ENCODE measurements at regions not wholly inside any gene's neighbourhood (a gene's known extent, or its start where the extent isn't known, plus 50 kb on each side); places are given as distances from the start of the nearest gene placed in this dataset.
A peak's percentile ranks its signal among the peaks of the same experiment; 100 is the strongest.
"Not testable (repeated sequence)": the region's sequence is repeated elsewhere in the genome, so short reads cannot be mapped to it uniquely, and the experiment has no call there.

- DNase-seq, result no peak
Observed at GRCh38 chr14:86088156-86088555, 558.2 kb downstream of the FLRT2 start.

- DNase-seq, result no peak
Observed at GRCh38 chr14:86087377-86087776, 557.4 kb downstream of the FLRT2 start.

GRCh38 chr14:86086962-86087361 is 557.0 kb downstream of the FLRT2 start:
- no peak for DNase-seq

- no peak for DNase-seq
Observed at GRCh38 chr14:86084097-86084496, 554.2 kb downstream of the FLRT2 start.

- DNase-seq, result no peak
Observed at GRCh38 chr14:86083616-86084015, 553.7 kb downstream of the FLRT2 start.

GRCh38 chr14:86072116-86072894 is 542.4 kb downstream of the FLRT2 start:
- no peak for DNase-seq

GRCh38 chr14:86066651-86067050 is 536.7 kb downstream of the FLRT2 start:
- DNase-seq, result no peak

- no peak for DNase-seq
Observed at GRCh38 chr14:86065407-86065806, 535.5 kb downstream of the FLRT2 start.

GRCh38 chr14:86064595-86064994 is 534.7 kb downstream of the FLRT2 start:
- not testable (repeated sequence) for DNase-seq

GRCh38 chr14:86057018-86057667 is 527.2 kb downstream of the FLRT2 start:
- DNase-seq, result peak; percentile 51

- no peak for DNase-seq
Observed at GRCh38 chr14:86055512-86056075, 525.6 kb downstream of the FLRT2 start.

GRCh38 chr14:86052868-86053267 is 522.9 kb downstream of the FLRT2 start:
- no peak for DNase-seq

- no peak for DNase-seq
Observed at GRCh38 chr14:86050757-86051156, 520.8 kb downstream of the FLRT2 start.

GRCh38 chr14:86050072-86050683 is 520.2 kb downstream of the FLRT2 start:
- DNase-seq, result no peak

- no peak for DNase-seq
Observed at GRCh38 chr14:86039176-86039575, 509.2 kb downstream of the FLRT2 start.

- DNase-seq, result peak; percentile 63
Observed at GRCh38 chr14:86038387-86039042, 508.6 kb downstream of the FLRT2 start.

GRCh38 chr14:86035882-86036281 is 505.9 kb downstream of the FLRT2 start:
- no peak for DNase-seq

- DNase-seq, result no peak
Observed at GRCh38 chr14:86027990-86028389, 498.0 kb downstream of the FLRT2 start.

- no peak for DNase-seq
Observed at GRCh38 chr14:86027144-86027543, 497.2 kb downstream of the FLRT2 start.

- no peak for DNase-seq
Observed at GRCh38 chr14:86022031-86022629, 492.2 kb downstream of the FLRT2 start.

GRCh38 chr14:86020841-86021240 is 490.9 kb downstream of the FLRT2 start:
- DNase-seq, result no peak

GRCh38 chr14:86015941-86016340 is 486.0 kb downstream of the FLRT2 start:
- DNase-seq, result no peak

- DNase-seq, result no peak
Observed at GRCh38 chr14:86015511-86015910, 485.6 kb downstream of the FLRT2 start.

Data from stimulated activated CD8-positive, alpha-beta memory T cell treated with anti-CD3 and anti-CD28 coated beads, Interleukin-4, amount 100 ng/mL, for 48 hours (primary cell).